SK-N-SH treated with all-trans-retinoic acid at 6 μM for 48 hours (cell line): ENCODE measurements at regions not wholly inside any gene's neighbourhood (a gene's known extent, or its start where the extent isn't known, plus 50 kb on each side); places are given as distances from the start of the nearest gene placed in this dataset.

Experiments
- ATAC-seq: fragments of 200-7000 bp; cut with Tn5 transposase; 3 replicates; pipeline ENCODE4 v1.9.1; 2020; ENCODE audit warnings: mild to moderate bottlenecking, moderate library complexity
- ARNTL ChIP-seq: fragments of 450-650 bp; formaldehyde crosslinking; IDR thresholded peaks from 2 replicates; pipeline ENCODE4 v1.5.0; 2020; ENCODE audit warnings: low read depth, mild to moderate bottlenecking, moderate library complexity, borderline replicate concordance
- BACH2 ChIP-seq: fragments of 250-450 bp; sonication (Bioruptor Pico); IDR thresholded peaks from 2 replicates; pipeline ENCODE4 v1.9.0; 2021; ENCODE audit warnings: mild to moderate bottlenecking, borderline replicate concordance
- ESRRG ChIP-seq: fragments of 250-450 bp; sonication (Bioruptor Pico); IDR thresholded peaks from 2 replicates; pipeline ENCODE4 v1.6.1; 2021; ENCODE audit warnings: mild to moderate bottlenecking
- GLIS3 ChIP-seq: fragments of 250-450 bp; sonication (Bioruptor Pico); IDR thresholded peaks from 2 replicates; pipeline ENCODE4 v1.5.0; 2020; ENCODE audit warnings: mild to moderate bottlenecking, moderate library complexity
- ISL1 ChIP-seq: fragments of 250-450 bp; sonication (Bioruptor Pico); IDR thresholded peaks from 2 replicates; pipeline ENCODE4 v2.1.2; 2022; ENCODE audit warnings: mild to moderate bottlenecking, moderate library complexity
- OSR1 ChIP-seq: fragments of 250-450 bp; sonication (Bioruptor Pico); IDR thresholded peaks from 2 replicates; pipeline ENCODE4 v1.8.0; 2022; ENCODE audit warnings: moderate library complexity, mild to moderate bottlenecking, inconsistent platforms
- PPARA ChIP-seq: fragments of 250-450 bp; sonication (Bioruptor Pico); IDR thresholded peaks from 2 replicates; pipeline ENCODE4 v1.5.0; 2020; ENCODE audit warnings: mild to moderate bottlenecking, borderline replicate concordance
- RARB ChIP-seq: fragments of 250-450 bp; sonication (Bioruptor Pico); IDR thresholded peaks from 2 replicates; pipeline ENCODE4 v1.8.0; 2021; ENCODE audit warnings: mild to moderate bottlenecking, moderate library complexity
- TCF4 ChIP-seq: fragments of 250-450 bp; sonication (Bioruptor Pico); IDR thresholded peaks from 2 replicates; pipeline ENCODE4 v1.8.0; 2021; ENCODE audit warnings: mild to moderate bottlenecking, moderate library complexity, borderline replicate concordance
- ZC3H10 ChIP-seq: fragments of 250-450 bp; sonication (Bioruptor Pico); IDR thresholded peaks from 2 replicates; pipeline ENCODE4 v1.5.1; 2021; ENCODE audit warnings: mild to moderate bottlenecking, moderate library complexity
- ZFP3 ChIP-seq: fragments of 250-450 bp; sonication (Bioruptor Pico); IDR thresholded peaks from 2 replicates; pipeline ENCODE4 v1.5.0; 2020; ENCODE audit warnings: mild to moderate bottlenecking, moderate library complexity
- ZFP30 ChIP-seq: fragments of 450-650 bp; formaldehyde crosslinking; IDR thresholded peaks from 2 replicates; pipeline ENCODE4 v1.5.0; 2022; ENCODE audit warnings: mild to moderate bottlenecking, moderate library complexity
- ZNF565 ChIP-seq: fragments of 450-650 bp; formaldehyde crosslinking; conservative IDR thresholded peaks from 2 replicates; pipeline ENCODE4 v1.5.0; 2020; ENCODE audit warnings: low read depth, mild to moderate bottlenecking, moderate library complexity
- ZNF70 ChIP-seq: fragments of 450-650 bp; formaldehyde crosslinking; IDR thresholded peaks from 2 replicates; pipeline ENCODE4 v1.5.0; 2020; ENCODE audit warnings: mild to moderate bottlenecking, moderate library complexity
- ZNF8 ChIP-seq: fragments of 450-650 bp; formaldehyde crosslinking; IDR thresholded peaks from 2 replicates; pipeline ENCODE4 v1.5.0; 2020; ENCODE audit warnings: mild to moderate bottlenecking, moderate library complexity
- TF ChIP-seq, protein P1 (sequence below): fragments of 250-450 bp; sonication (Bioruptor Pico); IDR thresholded peaks from 2 replicates; pipeline ENCODE4 v1.5.1; 2021; ENCODE audit warnings: mild to moderate bottlenecking, moderate library complexity
- TF ChIP-seq, protein P2 (sequence below): fragments of 250-450 bp; sonication (Bioruptor Pico); IDR thresholded peaks from 2 replicates; pipeline ENCODE4 v1.8.0; 2021; ENCODE audit warnings: low read depth, mild to moderate bottlenecking, moderate library complexity, borderline replicate concordance
- TF ChIP-seq, protein P3 (sequence below): fragments of 250-450 bp; sonication (Bioruptor Pico); IDR thresholded peaks from 2 replicates; pipeline ENCODE4 v1.5.0; 2020; ENCODE audit warnings: mild to moderate bottlenecking, moderate library complexity
- TF ChIP-seq, protein P4 (sequence below): fragments of 250-450 bp; sonication (Bioruptor Pico); IDR thresholded peaks from 2 replicates; pipeline ENCODE4 v1.5.1; 2020; ENCODE audit warnings: low read depth, mild to moderate bottlenecking, moderate library complexity
- TF ChIP-seq, protein P5 (sequence below): fragments of 250-450 bp; sonication (Bioruptor Pico); IDR thresholded peaks from 2 replicates; pipeline ENCODE4 v1.8.0; 2020; ENCODE audit warnings: mild to moderate bottlenecking, moderate library complexity, borderline replicate concordance

DNA sequence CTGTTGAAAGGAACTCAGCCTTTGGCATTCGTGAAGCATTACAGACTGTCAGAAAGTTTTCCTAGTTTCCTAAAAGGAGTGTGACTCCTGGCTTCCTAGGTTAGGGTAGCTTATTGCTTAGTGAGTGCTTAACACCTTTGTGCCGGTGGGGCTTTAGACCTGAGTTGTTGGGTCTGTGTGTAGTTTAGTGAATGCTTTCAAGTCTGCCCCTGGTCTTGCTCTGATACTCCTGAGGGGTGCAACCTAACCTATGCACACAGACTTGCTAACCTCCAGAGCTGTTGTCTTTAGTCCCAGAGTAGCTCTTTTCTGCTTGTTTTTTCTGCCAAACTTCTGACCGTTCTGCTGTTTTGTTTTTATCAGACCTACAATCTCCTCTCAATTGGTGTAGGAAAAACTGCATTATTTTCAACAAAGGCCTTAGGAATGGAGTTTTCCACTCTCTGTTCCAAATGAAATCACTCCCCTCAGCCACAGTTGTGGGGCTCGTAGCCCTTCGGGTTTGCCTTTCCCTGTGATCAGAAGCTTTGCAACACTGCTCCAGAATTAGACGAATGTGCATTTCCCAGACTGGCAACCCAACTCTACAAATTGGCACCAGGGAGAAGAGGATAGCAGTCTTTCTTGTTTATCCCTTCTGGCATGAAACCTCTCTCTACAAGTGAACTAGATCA, 1399.1 kb upstream of the PCDH7 start:
- TF ChIP-seq, protein P1, sequence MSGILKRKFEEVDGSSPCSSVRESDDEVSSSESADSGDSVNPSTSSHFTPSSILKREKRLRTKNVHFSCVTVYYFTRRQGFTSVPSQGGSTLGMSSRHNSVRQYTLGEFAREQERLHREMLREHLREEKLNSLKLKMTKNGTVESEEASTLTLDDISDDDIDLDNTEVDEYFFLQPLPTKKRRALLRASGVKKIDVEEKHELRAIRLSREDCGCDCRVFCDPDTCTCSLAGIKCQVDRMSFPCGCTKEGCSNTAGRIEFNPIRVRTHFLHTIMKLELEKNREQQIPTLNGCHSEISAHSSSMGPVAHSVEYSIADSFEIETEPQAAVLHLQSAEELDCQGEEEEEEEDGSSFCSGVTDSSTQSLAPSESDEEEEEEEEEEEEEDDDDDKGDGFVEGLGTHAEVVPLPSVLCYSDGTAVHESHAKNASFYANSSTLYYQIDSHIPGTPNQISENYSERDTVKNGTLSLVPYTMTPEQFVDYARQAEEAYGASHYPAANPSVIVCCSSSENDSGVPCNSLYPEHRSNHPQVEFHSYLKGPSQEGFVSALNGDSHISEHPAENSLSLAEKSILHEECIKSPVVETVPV (CRISPR knock-in tag), result no peak
- TF ChIP-seq BACH2 (CRISPR knock-in tag) (no peak), ZNF70 (no peak), ISL1 (CRISPR knock-in tag) (no peak), GLIS3 (CRISPR knock-in tag) (no peak), ZC3H10 (CRISPR knock-in tag) (no peak), ZNF565 (CRISPR knock-in tag) (no peak), OSR1 (CRISPR knock-in tag) (no peak), ARNTL (CRISPR knock-in tag) (no peak), ZFP3 (no peak), ZFP30 (CRISPR knock-in tag) (no peak), RARB (CRISPR knock-in tag) (no peak), ZNF8 (CRISPR knock-in tag) (no peak), ESRRG (no peak)
- TF ChIP-seq, protein P2, sequence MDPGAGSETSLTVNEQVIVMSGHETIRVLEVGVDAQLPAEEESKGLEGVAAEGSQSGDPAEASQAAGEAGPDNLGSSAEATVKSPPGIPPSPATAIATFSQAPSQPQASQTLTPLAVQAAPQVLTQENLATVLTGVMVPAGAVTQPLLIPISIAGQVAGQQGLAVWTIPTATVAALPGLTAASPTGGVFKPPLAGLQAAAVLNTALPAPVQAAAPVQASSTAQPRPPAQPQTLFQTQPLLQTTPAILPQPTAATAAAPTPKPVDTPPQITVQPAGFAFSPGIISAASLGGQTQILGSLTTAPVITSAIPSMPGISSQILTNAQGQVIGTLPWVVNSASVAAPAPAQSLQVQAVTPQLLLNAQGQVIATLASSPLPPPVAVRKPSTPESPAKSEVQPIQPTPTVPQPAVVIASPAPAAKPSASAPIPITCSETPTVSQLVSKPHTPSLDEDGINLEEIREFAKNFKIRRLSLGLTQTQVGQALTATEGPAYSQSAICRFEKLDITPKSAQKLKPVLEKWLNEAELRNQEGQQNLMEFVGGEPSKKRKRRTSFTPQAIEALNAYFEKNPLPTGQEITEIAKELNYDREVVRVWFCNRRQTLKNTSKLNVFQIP (CRISPR knock-in tag), result no peak
- TF ChIP-seq, protein P3, sequence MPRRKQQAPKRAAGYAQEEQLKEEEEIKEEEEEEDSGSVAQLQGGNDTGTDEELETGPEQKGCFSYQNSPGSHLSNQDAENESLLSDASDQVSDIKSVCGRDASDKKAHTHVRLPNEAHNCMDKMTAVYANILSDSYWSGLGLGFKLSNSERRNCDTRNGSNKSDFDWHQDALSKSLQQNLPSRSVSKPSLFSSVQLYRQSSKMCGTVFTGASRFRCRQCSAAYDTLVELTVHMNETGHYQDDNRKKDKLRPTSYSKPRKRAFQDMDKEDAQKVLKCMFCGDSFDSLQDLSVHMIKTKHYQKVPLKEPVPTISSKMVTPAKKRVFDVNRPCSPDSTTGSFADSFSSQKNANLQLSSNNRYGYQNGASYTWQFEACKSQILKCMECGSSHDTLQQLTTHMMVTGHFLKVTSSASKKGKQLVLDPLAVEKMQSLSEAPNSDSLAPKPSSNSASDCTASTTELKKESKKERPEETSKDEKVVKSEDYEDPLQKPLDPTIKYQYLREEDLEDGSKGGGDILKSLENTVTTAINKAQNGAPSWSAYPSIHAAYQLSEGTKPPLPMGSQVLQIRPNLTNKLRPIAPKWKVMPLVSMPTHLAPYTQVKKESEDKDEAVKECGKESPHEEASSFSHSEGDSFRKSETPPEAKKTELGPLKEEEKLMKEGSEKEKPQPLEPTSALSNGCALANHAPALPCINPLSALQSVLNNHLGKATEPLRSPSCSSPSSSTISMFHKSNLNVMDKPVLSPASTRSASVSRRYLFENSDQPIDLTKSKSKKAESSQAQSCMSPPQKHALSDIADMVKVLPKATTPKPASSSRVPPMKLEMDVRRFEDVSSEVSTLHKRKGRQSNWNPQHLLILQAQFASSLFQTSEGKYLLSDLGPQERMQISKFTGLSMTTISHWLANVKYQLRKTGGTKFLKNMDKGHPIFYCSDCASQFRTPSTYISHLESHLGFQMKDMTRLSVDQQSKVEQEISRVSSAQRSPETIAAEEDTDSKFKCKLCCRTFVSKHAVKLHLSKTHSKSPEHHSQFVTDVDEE, result no peak
- TF ChIP-seq, protein P4, sequence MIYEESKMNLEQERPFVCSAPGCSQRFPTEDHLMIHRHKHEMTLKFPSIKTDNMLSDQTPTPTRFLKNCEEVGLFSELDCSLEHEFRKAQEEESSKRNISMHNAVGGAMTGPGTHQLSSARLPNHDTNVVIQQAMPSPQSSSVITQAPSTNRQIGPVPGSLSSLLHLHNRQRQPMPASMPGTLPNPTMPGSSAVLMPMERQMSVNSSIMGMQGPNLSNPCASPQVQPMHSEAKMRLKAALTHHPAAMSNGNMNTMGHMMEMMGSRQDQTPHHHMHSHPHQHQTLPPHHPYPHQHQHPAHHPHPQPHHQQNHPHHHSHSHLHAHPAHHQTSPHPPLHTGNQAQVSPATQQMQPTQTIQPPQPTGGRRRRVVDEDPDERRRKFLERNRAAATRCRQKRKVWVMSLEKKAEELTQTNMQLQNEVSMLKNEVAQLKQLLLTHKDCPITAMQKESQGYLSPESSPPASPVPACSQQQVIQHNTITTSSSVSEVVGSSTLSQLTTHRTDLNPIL (CRISPR knock-in tag), result no peak
- TF ChIP-seq, protein P5, sequence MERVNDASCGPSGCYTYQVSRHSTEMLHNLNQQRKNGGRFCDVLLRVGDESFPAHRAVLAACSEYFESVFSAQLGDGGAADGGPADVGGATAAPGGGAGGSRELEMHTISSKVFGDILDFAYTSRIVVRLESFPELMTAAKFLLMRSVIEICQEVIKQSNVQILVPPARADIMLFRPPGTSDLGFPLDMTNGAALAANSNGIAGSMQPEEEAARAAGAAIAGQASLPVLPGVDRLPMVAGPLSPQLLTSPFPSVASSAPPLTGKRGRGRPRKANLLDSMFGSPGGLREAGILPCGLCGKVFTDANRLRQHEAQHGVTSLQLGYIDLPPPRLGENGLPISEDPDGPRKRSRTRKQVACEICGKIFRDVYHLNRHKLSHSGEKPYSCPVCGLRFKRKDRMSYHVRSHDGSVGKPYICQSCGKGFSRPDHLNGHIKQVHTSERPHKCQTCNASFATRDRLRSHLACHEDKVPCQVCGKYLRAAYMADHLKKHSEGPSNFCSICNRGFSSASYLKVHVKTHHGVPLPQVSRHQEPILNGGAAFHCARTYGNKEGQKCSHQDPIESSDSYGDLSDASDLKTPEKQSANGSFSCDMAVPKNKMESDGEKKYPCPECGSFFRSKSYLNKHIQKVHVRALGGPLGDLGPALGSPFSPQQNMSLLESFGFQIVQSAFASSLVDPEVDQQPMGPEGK, result no peak
- TF ChIP-seq, all 23 proteins: peak for 0
- peak; percentile 70 for ATAC-seq

DNA sequence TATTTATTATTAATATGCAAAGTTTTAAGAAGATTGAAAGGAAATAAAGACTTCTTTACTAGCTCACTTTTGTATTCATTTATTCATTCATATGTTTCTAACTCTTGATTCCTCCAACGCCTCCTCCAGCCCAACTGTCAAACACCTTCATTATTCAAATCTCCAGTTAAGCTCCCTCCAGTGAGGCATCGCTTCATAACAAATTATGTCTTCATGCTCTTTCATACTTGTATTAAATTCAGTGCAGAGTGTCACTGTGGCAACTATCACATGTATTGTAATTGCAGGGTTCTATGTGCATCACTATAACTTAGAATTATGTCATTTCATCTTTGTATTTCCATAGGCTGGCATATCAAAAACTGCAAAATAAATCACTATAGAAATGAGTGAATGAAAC, 1394.2 kb upstream of the PCDH7 start:
- TF ChIP-seq, protein P1 (CRISPR knock-in tag), result no peak
- TF ChIP-seq OSR1 (CRISPR knock-in tag) (no peak), BACH2 (CRISPR knock-in tag) (no peak), ZFP3 (no peak), PPARA (CRISPR knock-in tag) (no peak), ESRRG (no peak), TCF4 (no peak)
- TF ChIP-seq, protein P3, result no peak
- no peak for ATAC-seq
